Femur (tissue), 1 donor: ENCODE measurements at regions not wholly inside any gene's neighbourhood (a gene's known extent, or its start where the extent isn't known, plus 50 kb on each side); places are given as distances from the start of the nearest gene placed in this dataset.
A peak's percentile ranks its signal among the peaks of the same experiment; 100 is the strongest.
"Not testable (repeated sequence)": the region's sequence is repeated elsewhere in the genome, so short reads cannot be mapped to it uniquely, and the experiment has no call there.

ENCODE experiments used
- DNase-seq: peaks from one replicate; pipeline ENCODE4 v3.0.0-alpha.2; 2017

DNA sequence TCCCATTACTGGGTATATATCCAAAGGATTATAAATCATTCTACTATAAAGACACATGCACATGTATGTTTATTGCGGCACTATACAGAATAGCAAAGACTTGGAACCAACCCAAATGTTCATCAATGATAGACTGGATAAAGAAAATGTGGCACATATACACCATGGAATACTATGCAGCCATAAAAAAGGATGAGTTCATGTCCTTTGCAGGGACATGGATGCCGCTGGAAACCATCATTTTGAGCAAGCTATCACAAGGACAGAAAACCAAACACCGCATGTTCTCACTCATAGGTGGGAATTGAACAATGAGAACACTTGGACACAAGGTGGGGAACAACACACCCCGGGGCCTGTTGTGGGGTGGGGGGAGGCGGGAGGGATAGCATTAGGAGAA, 57.0 kb upstream of the NEUROD1 start:
- DNase-seq, result not testable (repeated sequence)

DNA sequence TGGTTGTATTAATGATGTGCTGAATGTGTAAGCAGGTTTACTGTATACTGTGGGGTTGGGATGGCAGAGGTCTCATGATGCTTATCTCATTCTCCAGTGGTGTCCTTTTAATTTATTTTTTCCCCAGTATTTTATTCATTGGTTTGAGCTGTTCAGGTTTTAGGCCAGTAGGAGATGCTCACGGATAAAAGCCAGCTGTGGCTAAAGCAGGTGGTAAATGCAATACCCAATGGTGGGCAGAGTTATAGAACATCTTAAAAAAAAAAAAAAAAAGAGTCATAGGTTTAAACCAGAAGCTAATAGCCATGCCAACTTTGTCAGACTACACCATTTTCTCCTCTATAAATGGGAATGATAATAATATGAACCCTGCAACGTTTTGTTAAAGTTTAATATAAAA, 57.8 kb upstream of the NEUROD1 start:
- no peak for DNase-seq

DNA sequence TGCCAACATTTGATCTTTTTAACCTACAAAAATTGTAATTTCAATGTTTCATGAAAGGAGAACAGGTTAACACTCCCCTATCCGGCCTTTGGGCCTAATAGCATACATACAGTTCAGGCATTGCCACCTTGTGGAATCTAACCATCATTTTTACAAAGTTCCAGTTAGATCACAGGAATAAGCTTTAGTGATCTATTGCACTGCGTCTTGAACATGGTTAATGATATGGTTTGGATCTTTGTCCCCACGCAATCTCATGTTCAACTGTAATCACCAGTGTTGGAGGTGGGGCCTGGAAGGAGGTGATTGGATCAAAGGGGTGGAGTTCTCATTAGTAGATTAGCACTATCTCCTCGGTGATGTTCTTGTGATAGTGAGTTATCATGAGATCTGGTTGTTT, 58.2 kb upstream of the NEUROD1 start:
- DNase-seq, result no peak

DNA sequence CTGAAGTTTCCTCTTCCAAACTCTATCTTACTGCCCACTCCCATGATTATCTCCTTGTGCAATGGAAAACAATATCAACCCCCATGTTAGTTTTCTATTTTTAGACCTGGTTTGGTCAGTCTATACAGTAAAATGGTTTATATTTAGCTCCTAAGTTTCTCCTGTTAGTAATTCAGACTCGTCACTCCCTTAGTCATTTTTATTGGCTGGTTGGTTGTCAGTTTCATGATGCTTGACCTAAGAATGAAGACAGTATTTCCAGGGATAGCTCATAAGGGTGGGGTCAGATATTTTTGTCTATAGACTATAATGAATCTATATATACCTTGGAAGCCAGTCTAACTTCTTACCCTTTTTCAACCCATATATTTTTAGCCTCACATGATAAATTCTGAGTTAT, 61.4 kb upstream of the NEUROD1 start:
- DNase-seq, result no peak

DNA sequence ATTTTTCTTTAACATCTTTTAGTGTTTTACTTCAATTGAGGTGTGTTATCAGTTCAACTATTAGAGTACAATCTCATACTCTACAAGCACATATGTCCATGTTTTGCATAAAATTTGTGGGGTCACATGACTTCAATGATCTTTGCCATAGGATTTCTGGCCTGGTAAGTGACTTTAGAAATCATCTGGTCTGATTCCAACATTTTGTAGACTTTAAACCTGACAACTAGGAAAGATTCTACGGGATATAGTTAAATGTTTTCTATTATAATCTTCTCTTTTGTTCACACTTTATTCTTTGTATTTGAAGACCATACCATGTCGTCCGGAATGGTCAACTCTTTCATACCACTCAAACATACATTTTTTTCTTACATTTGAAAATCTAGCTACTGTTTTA, 62.0 kb upstream of the NEUROD1 start:
- no peak for DNase-seq

DNA sequence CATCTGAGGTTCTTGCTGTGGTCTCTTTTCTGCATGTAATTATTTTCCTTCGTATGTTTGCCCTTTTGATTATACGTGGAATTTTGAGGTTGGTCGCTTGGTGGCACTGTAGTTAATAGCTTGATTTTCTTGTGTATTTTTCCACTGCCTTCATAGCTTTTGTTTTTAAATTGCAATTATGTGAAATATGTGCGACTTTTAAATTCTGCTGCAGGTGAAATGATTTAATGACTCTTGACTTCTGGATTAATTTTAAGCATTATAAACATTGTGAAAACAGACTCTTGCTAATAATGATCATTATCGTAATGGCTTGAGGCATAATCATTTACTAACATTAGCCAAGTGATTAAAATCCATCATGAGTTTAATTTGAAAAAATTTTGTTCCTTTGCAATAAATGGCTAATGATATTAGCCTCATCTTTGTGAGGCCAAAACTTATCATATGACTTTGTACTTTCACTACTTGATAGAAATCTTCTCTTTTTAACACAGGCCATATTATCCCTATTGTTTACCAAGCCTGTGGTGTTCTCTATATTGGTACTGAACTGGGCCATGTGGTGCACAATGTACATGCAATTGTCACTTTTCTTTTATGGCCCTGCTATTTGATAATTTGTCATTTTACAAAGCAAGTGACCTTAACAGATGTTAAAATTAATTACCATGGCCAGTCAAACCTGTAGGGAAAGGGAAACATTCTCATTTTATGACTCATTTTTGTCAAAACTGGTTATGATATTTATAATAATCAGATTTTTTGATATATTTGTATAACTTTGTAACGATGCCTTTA, 62.8 kb upstream of the NEUROD1 start:
- DNase-seq, result peak; percentile 45

DNA sequence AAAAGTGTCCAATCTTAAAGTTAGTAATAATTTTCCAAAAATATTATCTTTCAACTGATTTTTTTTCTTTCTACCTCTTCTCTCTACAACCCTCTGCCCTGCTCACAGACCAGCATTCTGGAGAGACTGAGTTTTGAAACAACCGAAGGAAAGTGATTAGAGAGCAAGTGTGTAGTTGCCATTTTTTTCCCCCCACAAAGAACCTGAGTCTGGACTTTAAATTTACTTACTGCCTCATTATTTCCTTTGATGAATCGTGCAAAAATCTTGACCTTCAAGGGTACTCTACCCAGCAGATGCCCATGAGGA, 63.4 kb upstream of the NEUROD1 start:
- no peak for DNase-seq

DNA sequence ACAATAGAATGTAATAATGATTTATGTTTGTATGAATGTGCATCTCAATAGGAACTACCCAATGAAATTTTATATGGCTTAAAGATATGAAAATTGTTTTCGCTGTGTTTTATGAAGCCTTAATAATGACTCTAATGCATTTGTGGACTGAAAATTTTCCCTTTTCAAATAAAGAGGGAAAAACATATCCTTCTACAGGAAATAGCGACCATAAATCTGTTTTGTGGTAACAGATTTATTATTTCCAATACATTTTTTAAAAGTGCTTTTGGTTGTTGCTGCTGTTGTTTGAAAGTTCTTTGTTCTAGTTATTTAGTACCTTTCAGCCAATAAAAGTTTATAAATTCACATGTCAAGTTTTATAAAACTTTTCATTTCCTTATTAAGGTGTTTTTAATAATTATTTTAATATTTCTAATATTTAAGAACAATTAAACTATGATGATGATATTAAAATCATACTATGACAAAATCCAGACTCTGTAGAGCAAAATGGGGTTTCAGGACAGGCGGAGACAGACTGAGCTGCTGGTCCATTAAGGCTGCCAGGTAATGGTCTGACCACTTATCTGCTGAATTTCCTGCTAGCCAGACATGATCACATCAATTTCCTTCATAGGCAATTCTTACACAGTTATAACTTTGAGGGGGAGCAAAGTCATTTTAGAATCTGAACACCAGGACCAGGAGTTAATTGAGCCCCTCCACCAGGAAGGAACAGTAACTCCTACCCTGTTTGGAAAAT, 65.7 kb upstream of the NEUROD1 start:
- DNase-seq, result no peak

DNA sequence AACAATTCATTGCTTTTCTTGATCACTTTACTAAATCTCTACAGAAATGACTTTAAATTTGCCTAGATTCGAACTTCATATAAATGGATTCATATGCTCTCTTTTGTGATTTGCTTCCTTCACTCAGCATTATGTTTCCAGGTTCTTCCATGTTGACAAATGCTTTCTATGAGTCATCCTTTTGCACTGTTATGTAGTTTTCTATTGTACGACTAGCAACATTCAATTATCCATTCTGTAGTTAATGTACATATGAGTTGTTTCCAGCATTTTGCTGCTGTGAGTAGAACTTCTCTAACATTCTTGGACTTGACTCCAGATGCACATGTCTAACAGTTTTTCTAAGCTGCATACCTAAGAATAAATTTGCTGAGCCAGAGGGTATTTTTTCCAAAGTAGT, 66.5 kb upstream of the NEUROD1 start:
- DNase-seq, result no peak

DNA sequence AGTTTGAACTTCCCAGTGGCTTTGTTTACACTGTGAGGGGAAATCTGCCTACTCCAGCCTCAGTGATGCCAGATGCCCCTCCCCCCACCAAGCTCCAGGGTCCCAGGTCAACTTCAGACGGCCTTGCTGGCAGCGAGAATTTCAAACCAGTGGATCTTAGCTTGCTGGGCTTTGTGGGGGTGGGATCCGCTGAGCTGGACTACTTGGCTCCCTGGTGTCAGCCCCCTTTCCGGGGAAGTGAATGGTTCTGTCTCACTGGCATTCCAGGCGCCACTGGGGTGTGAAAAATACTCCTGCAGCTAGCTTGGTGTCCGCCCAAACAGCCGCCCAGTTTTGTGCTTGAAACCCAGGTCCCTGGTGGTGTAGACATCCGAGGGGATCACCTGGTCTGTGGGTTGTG, 70.0 kb upstream of the NEUROD1 start:
- DNase-seq, result no peak

DNA sequence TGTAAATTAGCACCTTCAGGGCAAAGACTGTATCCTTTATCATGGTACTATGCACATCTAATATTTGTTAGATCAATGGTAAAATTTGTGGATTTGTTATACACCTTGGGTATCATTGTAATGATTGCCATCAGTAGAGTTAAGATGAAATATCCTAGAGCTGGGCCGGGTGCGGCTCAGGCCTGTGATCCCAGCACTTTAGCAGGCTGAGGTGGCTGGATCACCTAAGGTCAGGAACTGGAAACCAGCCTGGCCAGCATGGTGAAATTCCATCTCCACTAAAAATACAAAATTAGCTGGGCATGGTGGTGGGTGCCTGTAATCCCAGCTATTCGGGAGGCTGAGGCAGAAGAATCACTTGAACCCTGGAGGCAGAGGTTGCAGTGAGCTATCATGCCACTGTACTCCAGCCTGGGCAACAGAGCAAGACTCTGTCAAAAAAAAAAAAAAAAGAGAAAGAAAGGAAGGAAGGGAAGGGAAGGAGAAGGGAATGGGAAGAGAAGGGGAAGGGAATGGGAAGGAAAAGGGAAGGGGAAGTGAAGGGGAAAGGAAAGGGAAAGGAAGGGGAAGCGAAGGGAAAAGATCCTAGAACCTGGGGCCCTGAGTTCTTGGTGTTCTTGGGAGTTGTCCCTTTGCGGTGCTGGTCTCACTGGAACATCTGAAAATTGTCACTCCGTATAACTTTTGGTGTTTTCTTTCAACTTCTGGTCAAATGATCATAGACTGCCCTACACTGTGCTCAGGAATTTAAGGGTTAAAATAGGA, 71.1 kb upstream of the NEUROD1 start:
- no peak for DNase-seq

DNA sequence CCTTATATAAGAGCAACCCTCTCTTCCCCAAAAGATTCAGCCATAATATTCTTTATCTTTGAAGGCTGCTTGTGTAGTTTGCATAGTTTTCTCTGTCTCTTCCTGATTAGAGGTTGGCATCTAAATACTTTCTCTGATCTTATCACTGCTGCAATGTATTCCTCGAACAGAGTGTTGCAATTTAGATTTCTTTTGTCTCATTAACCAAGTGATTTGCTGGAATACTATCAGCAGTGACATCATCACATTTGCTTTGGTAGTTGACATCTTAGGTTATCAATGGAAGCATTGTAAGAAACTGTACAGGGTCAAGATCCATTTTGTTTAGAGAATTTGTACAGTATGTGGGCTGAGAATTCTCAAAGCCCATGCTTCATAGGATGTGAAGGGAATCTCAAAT, 72.0 kb upstream of the NEUROD1 start:
- DNase-seq, result no peak

DNA sequence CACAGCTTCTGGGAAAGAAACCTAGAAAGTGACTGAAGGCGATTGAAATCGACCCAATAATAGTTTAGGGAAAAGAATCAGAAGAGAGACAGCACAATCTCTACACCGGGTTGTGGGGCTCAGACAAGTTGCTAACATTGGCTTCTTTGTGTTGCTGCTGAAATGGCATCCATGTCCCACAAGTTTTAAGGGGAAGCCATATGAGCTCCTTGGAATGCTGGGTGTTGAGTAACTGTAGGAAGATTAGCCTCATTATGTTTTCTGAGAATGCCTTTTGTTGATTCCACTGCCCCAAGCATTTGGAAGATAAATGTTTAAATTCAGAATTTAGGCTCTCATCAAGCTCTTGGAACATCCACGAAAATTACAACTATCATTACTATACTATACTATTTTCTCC, 73.4 kb upstream of the NEUROD1 start:
- no peak for DNase-seq

DNA sequence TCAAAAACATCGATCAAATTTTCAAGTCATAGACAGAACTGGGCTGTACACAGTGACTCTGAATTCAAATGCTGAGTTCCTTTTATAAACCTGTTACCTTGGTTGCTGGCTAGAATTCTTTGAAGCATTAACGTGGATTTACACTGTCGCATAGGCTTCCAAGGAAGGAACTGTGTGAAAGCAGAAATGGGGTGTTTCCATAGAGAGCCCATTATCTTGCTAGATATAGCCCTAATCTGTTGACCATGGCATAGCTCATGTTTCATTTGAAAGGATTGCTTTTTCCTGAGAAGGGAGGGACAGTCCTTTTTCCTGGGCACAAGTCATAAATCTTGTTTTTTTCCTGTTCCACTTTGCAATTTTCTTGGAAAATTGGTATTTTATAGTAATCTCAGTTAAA, 73.8 kb upstream of the NEUROD1 start:
- no peak for DNase-seq

DNA sequence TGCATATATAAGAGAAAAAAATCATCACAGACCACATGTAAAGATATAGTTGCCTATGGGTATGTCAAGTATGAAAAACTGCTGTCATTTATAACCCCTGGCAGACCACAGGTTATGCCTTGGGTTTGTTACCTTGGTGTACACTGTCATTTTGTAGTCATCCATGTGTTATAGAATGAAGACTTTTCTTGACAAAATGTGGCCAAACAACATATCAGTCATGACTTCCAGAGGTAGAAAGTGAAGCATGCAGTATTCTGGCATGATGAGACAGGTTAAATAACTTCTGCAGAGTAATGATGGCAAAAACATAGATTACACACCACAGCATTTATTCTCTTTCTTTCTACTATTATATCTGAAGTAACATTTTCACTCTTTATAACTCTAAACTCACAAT, 74.9 kb upstream of the NEUROD1 start:
- DNase-seq, result no peak

DNA sequence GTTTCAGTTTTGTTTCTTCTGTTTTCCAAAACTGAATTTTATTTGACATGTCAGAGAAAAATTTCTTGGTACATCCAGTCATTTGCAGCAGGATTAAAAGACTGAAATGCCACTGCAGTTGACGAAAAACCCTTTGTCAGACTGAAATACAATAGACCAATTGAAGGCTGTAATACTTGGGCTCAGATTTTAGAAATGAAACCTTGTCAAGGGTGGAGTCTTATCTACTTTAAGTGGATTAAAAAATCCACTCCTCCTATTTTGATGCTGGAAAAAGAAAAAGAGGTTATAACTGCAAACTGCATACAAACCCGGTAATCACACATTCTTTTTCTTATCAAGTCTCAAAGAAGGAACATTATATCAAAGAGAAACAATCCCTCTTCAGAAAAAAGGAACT, 80.2 kb upstream of the NEUROD1 start:
- DNase-seq, result no peak

DNA sequence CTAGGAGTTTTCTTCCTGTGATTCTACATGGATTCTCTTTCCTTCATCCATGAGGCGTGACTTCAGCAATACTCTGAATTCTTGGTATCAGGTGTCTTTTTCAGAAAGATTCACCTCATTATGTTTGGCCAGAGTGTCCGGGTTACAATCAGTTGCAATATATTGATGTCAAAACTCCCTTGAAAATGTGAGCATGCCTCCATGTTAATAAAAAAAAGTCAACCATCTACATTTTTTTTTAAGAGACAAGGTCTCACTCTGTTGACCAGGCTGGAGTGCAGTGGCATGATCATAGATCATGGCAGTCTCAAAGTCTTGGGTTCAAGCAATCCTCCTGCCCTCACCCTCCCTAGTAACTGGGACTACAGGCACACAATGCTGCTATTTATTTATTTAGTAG, 80.9 kb upstream of the NEUROD1 start:
- DNase-seq, result no peak

DNA sequence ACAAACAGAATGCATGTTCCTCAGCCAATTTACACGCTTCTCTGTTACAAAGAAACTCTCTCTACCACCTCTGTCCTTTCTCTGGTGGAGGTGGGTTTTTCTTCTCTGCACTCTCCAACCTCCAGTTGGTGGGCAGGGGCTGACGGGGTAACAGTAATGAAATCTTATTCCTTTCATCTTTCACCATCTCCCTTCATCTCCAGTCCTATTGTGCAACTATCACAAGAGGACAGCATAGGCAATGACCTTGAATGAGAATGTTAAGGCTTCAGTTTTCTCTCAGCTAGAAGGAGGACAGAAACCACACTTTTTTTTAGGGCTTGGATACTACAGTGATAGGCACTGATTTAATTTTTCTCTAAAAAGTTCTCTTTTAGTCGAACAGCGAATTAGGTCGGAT, 81.7 kb upstream of the NEUROD1 start:
- DNase-seq, result no peak

DNA sequence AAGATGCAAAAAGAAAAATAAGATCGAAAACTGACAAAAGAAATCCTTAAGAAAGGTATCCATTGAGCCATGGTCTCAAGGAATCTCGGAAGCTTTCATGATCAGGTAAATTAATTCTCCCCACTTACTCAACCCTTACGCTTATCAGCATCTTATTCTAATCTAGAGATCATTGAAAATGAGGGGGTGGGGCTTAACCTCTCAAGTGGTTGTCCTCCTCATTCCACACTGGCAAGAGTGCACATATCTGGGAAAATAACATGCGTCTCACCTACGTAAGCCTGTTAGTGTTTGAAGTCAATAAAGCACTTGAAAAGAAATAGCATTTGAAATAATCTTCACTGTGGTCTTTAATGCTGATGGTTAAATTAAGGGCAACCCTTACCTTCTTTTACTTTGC, 82.5 kb upstream of the NEUROD1 start:
- DNase-seq, result no peak

DNA sequence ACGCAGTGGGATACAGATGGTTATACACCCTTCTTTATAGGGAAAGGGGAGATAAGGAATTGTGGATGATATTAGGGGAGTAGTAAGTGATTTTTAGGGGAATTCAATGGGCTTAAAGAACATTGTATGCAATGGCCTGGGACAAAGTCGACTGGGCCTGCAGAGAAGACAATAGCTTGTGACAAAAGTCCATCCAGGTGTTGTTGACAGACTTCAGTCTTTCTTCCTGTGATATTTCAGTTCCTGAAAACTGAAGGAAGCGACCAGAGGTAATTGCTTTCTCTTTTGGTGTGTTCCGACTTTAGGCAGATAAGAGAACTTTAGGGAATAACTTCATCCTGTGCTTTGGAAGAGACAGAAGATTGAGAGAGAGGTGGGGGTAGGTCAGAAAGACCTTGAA, 83.1 kb upstream of the NEUROD1 start:
- no peak for DNase-seq

DNA sequence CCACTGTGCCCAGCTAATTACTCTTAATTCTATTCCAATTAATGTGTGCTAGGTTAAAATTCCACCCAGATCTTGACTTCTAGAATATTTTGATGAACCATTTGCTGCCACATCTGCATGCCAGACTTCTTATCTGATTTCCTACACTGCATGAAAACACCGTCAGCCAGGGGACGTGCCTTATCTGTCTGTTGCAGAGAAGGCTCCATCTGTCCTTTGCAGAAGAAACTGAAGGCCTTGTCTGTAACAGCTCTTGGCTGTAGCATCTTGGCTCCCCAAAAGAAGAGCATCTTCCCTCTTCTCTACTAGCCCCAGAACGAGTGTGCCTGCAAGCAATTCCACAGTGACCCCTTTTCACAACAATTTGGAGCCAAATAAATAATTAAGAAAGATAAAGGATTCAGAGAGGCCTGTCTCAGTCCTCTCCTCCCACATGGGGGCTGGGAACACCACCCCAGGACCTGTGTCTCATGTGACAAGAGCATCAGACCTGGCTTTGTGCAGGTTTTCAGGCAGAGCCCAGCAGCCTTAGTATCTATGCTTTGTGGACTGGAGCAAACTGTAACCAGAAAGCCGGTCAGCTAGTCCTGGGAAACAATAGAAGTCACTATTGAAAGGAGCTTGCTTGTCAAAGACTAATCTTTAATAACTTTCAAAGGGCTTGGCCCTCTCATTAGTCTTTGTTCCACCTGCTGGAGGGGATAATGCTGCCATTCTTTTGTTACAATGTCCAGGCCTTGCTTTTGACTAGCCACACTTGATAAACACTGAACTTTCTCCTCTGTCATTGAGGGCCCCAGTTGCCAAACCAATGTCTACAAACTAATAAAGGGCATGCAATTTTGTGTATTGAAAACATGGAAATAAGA, 84.0 kb upstream of the NEUROD1 start:
- no peak for DNase-seq

DNA sequence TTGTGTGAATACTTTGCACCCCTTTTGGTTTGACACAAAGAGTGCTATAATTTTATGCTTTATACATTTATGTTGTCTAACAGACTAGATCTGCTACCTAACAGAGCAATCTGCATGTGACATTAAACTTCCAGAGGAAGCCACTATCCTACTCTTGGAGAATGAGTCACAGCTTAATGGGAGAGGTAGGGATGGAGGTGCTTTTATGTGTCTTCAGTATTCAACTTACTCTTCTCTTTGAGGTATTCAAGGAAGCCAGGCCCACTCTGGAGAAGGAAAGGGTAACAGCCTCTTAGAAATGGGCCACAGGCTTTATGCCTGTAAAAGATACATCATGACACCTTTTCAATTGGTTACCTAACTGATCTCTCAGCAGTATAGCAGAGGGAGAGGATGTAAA, 85.8 kb upstream of the NEUROD1 start:
- no peak for DNase-seq

DNA sequence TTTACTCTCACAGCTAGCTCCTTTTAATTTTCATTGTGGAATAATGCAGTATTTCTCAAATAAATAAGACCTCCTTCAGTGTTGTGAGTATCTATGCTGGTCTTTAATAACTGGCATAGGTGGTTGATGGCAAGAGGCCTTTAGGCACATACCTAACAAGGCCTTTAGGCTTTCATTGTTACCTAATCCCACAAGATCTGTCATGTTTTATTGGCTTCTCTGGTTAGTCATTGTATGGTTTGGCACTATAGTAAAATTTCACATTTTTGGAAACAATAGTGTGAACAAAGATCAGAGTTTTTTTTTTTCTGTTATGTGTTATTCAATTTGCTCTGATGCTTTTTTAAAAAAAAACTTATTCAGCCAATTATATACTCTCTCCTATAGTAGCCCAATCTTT, 89.8 kb upstream of the NEUROD1 start:
- DNase-seq, result no peak
